Right lobe of liver (tissue), 6 donors: ENCODE measurements at regions not wholly inside any gene's neighbourhood (a gene's known extent, or its start where the extent isn't known, plus 50 kb on each side); places are given as distances from the start of the nearest gene placed in this dataset.

Experiments used
- ATAC-seq, 4 donors: fragments of 200-7000 bp; cut with Tn5 transposase; one replicate each; pipeline ENCODE4 v1.9.1; 2020; ENCODE audit warnings: mild to moderate bottlenecking in 4 of 4, moderate library complexity in 4 of 4
- DNase-seq, 3 donors: peaks; one replicate each; pipeline ENCODE4 v3.0.0-alpha.2; 2020
- H3K27ac ChIP-seq, 3 donors: fragments of 200-600 bp; one replicate each; pipeline ENCODE4 v1.8.0; 2022
- H3K27me3 ChIP-seq, 2 donors: fragments of 200-600 bp; one replicate each; pipeline ENCODE4 v1.8.0; 2022
- H3K36me3 ChIP-seq, 4 donors: fragments of 200-600 bp; sonication (generic) in 1 of 4; one replicate each; pipeline versions ENCODE4 v1.5.1 to v1.8.0; 2017 to 2022; ENCODE audit warnings: control low read depth in 1 of 4
- H3K4me1 ChIP-seq, 4 donors: fragments of 200-600 bp; sonication (generic) in 1 of 4; one replicate each; pipeline versions ENCODE4 v1.5.1 to v1.8.0; 2017 to 2022; ENCODE audit warnings: control low read depth in 1 of 4
- H3K4me3 ChIP-seq, 3 donors: fragments of 200-600 bp; one replicate each; pipeline ENCODE4 v1.8.0; 2022
- H3K9me3 ChIP-seq, 4 donors: fragments of 200-600 bp; sonication (generic) in 1 of 4; one replicate each; pipeline versions ENCODE4 v1.5.1 to v1.8.0; 2017 to 2022; ENCODE audit warnings: control low read depth in 1 of 4
- POLR2A ChIP-seq: fragments of 450-650 bp; IDR thresholded peaks from one replicate; pipeline ENCODE4 v1.6.1; 2017; ENCODE audit warnings: antibody characterized with exemption, mild to moderate bottlenecking
- WGBS: methylation state at CpG from one replicate; pipeline ENCODE4 v1.1.6; 2018; ENCODE audit warnings: low coverage, low lambda C conversion rate; ENCODE audit not compliant: insufficient coverage; ENCODE audit errors: missing lambda C conversion rate; 5-methylcytosine and 5-hydroxymethylcytosine counted together
- intact Hi-C, 2 donors: fragments of 100-400 bp; cut with DNase I; formaldehyde crosslinking; loops; one replicate each; pipeline versions ENCODE4 v1.11.2 to v1.14.1; 2022
- TF ChIP-seq, protein P1 (sequence below), 4 donors: fragments of 200-600 bp in 3 of 4; fragments of 450-650 bp in 1 of 4; IDR thresholded peaks; one replicate each; pipeline versions ENCODE4 v1.5.1 to v1.8.0; 2016 to 2022; ENCODE audit warnings: antibody characterized with exemption in 4 of 4, mild to moderate bottlenecking in 2 of 4
- donor health status: DM: no; HTN: yes; CAD: no.
- donor health status: DM: no; HTN: no; CAD: no.
- donor health status: DM: no; HTN: no; CAD: no.
- donor health status: DM: no; HTN: yes; CAD: no.
- donor health status: DM: no; HTN: yes; CAD: no.

DNA sequence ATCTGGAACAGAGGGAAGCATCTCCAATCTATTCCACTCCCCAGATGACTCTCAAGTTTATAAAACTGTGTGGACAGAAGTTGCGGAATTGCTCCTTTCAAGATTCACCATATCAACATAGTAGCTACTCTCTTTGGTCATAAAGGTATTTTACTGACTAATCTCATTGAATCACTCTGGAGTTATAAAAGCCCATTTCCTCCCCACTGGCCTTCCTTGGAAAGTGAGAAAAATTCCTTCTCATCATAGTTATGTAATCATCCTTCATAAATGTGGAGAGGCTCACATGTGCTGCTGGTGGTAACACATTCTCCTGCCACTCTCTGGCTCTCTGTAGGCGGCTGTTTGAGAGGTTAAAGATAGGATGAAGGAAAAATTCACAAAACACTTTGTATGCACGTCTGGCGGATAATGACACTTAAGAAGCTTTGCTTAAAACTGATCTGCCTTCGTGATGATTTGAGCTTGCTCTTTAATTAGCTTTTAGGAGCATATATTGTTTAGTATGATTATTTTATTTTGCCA, 1034.0 kb upstream of the EEF2KMT start:
- H3K27ac ChIP-seq, result no peak overlapping the region
- TF ChIP-seq POLR2A, result no peak
- TF ChIP-seq, protein P1, sequence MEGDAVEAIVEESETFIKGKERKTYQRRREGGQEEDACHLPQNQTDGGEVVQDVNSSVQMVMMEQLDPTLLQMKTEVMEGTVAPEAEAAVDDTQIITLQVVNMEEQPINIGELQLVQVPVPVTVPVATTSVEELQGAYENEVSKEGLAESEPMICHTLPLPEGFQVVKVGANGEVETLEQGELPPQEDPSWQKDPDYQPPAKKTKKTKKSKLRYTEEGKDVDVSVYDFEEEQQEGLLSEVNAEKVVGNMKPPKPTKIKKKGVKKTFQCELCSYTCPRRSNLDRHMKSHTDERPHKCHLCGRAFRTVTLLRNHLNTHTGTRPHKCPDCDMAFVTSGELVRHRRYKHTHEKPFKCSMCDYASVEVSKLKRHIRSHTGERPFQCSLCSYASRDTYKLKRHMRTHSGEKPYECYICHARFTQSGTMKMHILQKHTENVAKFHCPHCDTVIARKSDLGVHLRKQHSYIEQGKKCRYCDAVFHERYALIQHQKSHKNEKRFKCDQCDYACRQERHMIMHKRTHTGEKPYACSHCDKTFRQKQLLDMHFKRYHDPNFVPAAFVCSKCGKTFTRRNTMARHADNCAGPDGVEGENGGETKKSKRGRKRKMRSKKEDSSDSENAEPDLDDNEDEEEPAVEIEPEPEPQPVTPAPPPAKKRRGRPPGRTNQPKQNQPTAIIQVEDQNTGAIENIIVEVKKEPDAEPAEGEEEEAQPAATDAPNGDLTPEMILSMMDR (IDR thresholded peaks at IDR 0.05), result no peak
- WGBS, result 57% methylated on average over 5 of the region's 5 CpGs
- no peaks in the 10 kb centered on the region for H3K4me1 ChIP-seq
- no peak overlapping the region for H3K4me3 ChIP-seq
- no peaks in the 10 kb centered on the region for H3K9me3 ChIP-seq
- intact Hi-C loops, result no loop called here
- no peaks in the 10 kb centered on the region for H3K27me3 ChIP-seq
- no peak for ATAC-seq
- DNase-seq, result no peak
- no peaks in the 10 kb centered on the region for H3K36me3 ChIP-seq

DNA sequence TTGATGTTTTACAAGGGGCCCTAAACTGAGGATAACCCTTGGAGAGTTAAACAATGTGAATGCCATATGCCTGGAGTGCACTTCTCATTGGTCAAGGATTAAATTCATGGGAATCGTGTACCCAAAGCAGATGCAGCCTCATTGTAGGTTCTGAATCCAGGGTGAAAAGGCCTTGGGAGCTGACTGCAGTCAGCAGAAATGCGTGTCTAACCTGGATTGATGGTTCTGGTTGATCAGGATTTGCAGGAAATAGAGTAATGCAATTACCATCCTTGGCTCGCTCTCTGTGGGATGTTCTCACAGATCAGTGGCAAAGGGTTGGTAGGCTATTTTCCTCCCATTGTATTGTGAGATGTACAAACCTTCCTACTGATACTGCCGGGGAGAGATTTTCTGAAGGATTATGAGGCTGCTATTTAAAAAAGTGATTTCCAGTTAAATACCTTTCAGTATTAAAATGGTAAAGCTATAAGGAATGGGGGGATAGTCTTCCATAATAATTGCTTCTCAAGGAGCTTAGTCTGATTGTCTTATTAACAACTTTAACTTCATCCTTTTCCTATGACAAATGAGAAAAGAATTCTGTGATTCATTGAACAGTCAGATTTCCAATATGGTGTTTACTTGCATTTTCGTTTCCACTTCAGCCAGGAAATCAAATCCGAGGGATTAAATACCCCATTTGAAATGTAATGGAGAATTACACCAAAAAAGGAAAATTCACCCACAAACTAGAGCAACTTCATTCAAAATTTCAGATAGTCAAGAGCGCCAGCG, 1028.1 kb upstream of the EEF2KMT start:
- intact Hi-C loops, result no loop called here
- Histone ChIP-seq H3K4me3 (no peak overlapping the region), H3K36me3 (no peaks in the 10 kb centered on the region), H3K27me3 (no peaks in the 10 kb centered on the region), H3K9me3 (no peaks in the 10 kb centered on the region), H3K4me1 (no peaks in the 10 kb centered on the region), H3K27ac (no peak overlapping the region)
- no peak for DNase-seq
- no peak for ATAC-seq
- no peak for TF ChIP-seq POLR2A
- TF ChIP-seq, protein P1 (IDR thresholded peaks at IDR 0.05), result no peak
- WGBS, result 55% methylated on average over 7 of the region's 8 CpGs

DNA sequence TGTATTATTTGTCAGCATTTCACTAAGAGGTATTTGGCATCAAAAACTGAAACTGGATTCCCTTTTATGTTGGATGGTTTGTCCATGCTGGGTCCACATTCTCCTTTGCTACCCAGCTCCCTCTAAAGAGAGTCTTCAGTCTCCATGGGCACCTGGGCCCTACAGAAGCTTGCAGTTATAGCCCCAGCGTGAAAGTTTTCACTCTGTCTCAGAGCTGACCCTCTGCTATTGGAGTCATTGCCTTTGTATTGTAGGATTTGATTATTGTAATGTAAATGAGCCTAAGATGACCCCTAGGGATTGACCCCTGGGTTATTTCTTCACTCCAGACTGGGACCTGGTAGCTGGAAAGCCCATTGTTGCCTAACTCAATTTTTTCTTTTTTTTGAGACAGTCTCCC, 1026.5 kb upstream of the EEF2KMT start:
- 50% methylated on average over 1 of the region's 1 CpG for WGBS
- DNase-seq (no peak), ATAC-seq (no peak)
- Histone ChIP-seq H3K4me1 (no peaks in the 10 kb centered on the region), H3K27me3 (no peaks in the 10 kb centered on the region), H3K4me3 (no peak overlapping the region), H3K27ac (no peak overlapping the region), H3K36me3 (no peaks in the 10 kb centered on the region), H3K9me3 (no peaks in the 10 kb centered on the region)
- intact Hi-C loops, result no loop called here
- TF ChIP-seq, protein P1 (IDR thresholded peaks at IDR 0.05), result no peak
- TF ChIP-seq POLR2A, result no peak

GRCh38 chr16:6122401-6122800, 1024.8 kb upstream of the EEF2KMT start:
- H3K36me3 ChIP-seq, result no peaks in the 10 kb centered on the region
- H3K9me3 ChIP-seq, result no peaks in the 10 kb centered on the region
- no peaks in the 10 kb centered on the region for H3K4me1 ChIP-seq
- 31% methylated on average over 5 of the region's 5 CpGs for WGBS
- ATAC-seq (no peak), DNase-seq (no peak)
- H3K27me3 ChIP-seq, result no peaks in the 10 kb centered on the region
- H3K4me3 ChIP-seq, result no peak overlapping the region
- no peak for TF ChIP-seq POLR2A
- TF ChIP-seq, protein P1 (IDR thresholded peaks at IDR 0.05), result no peak
- no peak overlapping the region for H3K27ac ChIP-seq
- intact Hi-C loops, result no loop called here
